ENCODE measurements at regions not wholly inside any gene's neighbourhood (a gene's known extent, or its start where the extent isn't known, plus 50 kb on each side); places are given as distances from the start of the nearest gene placed in this dataset.

DNA sequence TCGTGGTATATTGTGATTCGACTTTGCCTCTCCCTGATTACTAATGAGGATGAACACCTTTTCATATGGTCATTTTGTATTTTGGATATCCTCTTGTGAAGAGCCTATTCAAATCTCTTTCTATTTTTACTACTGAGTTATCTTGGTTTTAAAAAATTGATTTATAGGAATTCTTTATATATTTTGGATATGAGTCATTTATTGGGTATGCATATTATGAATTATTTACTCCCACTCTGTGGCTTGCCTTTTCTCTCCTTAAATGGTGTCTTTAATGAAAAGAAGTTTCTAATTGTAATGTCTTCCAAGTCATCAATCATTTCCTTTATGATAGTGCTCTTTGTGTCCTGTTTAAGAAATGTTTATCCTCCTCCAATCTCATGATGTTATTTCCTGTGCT, 191.5 kb upstream of the DPH6 start:
- Histone ChIP-seq H3K9me3 (no peaks in the 10 kb centered on the region), H3K27me3 (ENCODE audit: low read depth) (no peaks in the 10 kb centered on the region), H3K36me3 (replicated peaks) (no peaks in the 10 kb centered on the region), H3K4me3 (no peak overlapping the region), H3K4me1 (no peaks in the 10 kb centered on the region)
- in situ Hi-C loops (cut with MboI; ENCODE audit: low sequenced_read_pairs) = no loop called here
- DNase-seq (ENCODE audit: low spot score in 2 of 2) = no peak

DNA sequence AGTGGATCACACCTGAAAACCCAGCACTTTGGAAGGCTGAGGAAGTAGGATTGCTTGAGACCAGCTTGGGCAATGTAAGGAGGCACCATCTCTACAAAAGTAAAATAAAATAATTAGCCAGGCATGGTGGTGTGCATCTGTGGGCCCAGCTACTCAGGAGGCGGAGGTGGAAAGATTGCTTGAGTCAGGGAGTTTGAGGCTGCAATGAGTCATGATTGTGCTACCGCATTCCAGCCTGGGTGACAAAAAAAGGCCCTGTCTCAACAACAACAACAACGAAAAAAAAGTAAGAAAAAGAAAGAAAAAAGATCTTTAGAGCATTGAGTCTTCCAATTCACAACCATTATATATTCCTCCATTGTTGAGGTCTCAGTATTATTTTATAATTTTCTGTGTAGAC, 192.4 kb upstream of the DPH6 start:
- in situ Hi-C loops (cut with MboI; ENCODE audit: low sequenced_read_pairs) = no loop called here
- Histone ChIP-seq H3K36me3 (replicated peaks) (no peaks in the 10 kb centered on the region), H3K27me3 (ENCODE audit: low read depth) (no peaks in the 10 kb centered on the region), H3K9me3 (no peaks in the 10 kb centered on the region), H3K4me3 (no peak overlapping the region), H3K4me1 (no peaks in the 10 kb centered on the region)
- DNase-seq (ENCODE audit: low spot score in 2 of 2) = no peak

DNA sequence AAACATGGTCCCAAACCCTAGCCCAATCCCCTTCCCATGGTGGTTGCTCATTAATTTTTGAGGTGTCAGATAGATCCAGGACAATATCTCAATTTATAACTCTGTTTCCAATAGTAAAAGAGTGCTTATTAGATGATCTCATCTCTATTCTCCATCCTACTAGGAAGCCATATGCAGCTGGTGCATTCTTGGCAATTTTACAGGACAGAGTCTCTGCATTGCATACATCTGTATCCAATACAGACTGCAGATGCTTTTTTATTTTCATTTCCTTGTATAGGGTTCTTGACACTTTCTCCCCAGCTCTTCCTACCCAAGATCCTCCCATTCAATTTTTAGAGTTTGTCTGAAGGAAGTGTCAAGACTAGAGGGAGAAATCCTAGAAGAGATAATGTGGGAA, 194.8 kb upstream of the DPH6 start:
- Histone ChIP-seq H3K9me3 (no peaks in the 10 kb centered on the region), H3K4me3 (no peak overlapping the region), H3K4me1 (no peaks in the 10 kb centered on the region), H3K36me3 (replicated peaks) (no peaks in the 10 kb centered on the region), H3K27me3 (ENCODE audit: low read depth) (no peaks in the 10 kb centered on the region)
- DNase-seq (ENCODE audit: low spot score in 2 of 2) = no peak
- in situ Hi-C loops (cut with MboI; ENCODE audit: low sequenced_read_pairs) = no loop called here

DNA sequence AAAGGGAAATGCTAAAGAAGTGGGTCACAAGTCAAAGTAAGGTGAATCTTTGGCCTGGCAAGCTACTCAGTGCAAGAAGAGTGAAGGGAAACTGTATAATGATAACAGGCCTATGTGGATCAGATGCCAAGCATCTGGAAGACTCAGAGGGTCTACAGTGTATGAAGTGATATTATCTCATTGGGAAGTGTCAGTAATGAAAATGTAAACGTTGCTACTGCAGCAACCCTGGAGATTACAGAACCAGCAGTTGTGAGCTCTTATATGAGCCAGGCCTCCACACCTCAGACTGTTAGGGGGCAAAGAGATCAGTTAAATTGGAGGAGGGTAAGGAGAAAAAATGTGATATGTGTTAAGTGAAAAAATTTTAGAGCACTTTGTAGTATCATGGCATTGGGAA, 195.4 kb upstream of the DPH6 start:
- no peak for DNase-seq (ENCODE audit: low spot score in 2 of 2)
- H3K36me3 ChIP-seq (replicated peaks) = no peaks in the 10 kb centered on the region
- H3K9me3 ChIP-seq = no peaks in the 10 kb centered on the region
- H3K4me3 ChIP-seq = no peak overlapping the region
- in situ Hi-C loops (cut with MboI; ENCODE audit: low sequenced_read_pairs) = no loop called here
- H3K27me3 ChIP-seq (ENCODE audit: low read depth) = no peaks in the 10 kb centered on the region
- no peaks in the 10 kb centered on the region for H3K4me1 ChIP-seq

DNA sequence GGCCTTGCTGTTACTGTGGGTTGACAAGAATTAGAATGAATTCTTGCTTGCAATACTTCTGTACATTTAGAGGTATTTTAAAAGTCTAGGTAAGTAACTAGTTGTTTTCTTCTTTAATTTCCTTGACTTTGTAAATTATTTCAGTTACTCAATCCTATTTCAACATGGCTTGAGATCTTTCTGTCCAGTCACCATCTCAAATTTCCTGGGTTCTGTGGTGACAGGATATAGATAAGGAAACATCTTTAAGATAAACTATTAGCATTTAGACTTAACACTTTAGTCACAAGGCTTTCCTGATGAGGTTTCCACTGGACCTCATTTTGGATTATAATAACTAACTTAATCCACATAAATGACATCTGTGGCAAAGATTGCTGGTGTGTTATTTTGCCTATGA, 195.9 kb upstream of the DPH6 start:
- Histone ChIP-seq H3K4me3 (no peak overlapping the region), H3K9me3 (no peaks in the 10 kb centered on the region), H3K27me3 (ENCODE audit: low read depth) (no peaks in the 10 kb centered on the region), H3K36me3 (replicated peaks) (no peaks in the 10 kb centered on the region), H3K4me1 (no peaks in the 10 kb centered on the region)
- no peak for DNase-seq (ENCODE audit: low spot score in 2 of 2)
- in situ Hi-C loops (cut with MboI; ENCODE audit: low sequenced_read_pairs) = no loop called here

DNA sequence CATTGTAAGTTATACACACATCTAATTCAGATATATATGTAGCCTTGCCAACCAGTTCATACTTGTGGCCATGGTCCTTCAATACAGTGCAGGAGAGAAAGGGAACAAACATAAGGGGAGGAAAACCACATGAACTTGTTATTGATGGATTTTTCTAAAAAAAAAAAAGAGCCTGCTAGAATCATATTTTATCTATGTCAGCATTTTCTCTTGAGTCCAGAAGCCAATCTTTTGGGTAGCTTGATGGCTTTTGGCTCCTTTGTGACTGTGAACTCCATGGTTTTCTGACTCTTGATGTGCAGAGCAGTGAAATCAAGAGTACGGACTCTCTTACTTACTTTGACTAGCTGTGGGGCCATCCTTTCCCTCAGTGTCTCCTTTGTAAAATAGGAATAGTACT, 197.4 kb upstream of the DPH6 start:
- Histone ChIP-seq H3K36me3 (replicated peaks) (no peaks in the 10 kb centered on the region), H3K4me1 (no peaks in the 10 kb centered on the region), H3K27me3 (ENCODE audit: low read depth) (no peaks in the 10 kb centered on the region), H3K9me3 (no peaks in the 10 kb centered on the region), H3K4me3 (no peak overlapping the region)
- in situ Hi-C loops (cut with MboI; ENCODE audit: low sequenced_read_pairs) = no loop called here
- no peak for DNase-seq (ENCODE audit: low spot score in 2 of 2)

DNA sequence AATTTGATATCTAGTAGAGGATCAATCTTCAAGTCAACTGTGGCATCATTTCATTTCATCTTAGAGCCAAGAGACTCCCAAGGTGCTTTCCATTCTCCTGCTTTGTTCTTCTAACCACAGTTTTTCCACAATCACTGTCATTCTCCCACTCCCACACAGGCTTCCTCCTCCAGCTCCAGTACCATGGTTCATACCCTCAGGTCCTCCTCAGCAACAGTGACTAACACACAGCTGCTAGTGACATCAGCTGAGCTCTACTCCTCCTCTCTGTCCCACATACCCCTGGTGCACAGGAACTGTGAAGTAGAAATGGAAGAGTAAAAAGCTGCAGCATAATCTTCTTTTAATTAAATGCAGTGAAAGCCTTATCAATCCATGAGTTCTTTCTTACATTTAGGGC, 200.2 kb upstream of the DPH6 start:
- no peaks in the 10 kb centered on the region for H3K36me3 ChIP-seq (replicated peaks)
- DNase-seq (ENCODE audit: low spot score in 2 of 2) = no peak

DNA sequence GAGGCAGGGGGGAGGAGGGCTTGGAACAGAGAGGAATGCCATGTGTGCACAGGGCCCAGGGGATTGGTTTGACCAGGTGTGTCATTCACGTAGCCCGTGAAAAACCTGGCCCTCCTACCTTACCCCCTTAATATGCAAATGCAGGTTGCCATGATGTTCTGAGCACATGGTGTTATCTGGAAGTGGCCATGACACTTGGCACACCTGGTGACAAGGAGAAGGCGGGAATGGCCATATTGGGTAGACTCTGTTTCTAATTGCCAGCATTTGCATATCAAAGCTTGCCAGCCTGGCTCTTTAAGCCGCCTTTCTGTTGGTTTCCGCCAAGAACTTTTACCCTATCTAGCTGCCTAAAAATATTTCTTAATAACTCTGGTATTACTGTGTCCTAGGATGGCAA, 202.1 kb upstream of the DPH6 start:
- DNase-seq (ENCODE audit: low spot score in 2 of 2) = no peak
- no peaks in the 10 kb centered on the region for H3K36me3 ChIP-seq (replicated peaks)
- no peaks in the 10 kb centered on the region for H3K27me3 ChIP-seq (ENCODE audit: low read depth)
- H3K4me1 ChIP-seq = peaks cover 13% of the 10 kb centered on the region
- in situ Hi-C loops (cut with MboI; ENCODE audit: low sequenced_read_pairs) = no loop called here
- no peak overlapping the region for H3K4me3 ChIP-seq
- no peaks in the 10 kb centered on the region for H3K9me3 ChIP-seq

More for the DNA sequence above, 200.2 kb upstream of the DPH6 start:
- H3K9me3 ChIP-seq = no peaks in the 10 kb centered on the region
- in situ Hi-C loops (cut with MboI; ENCODE audit: low sequenced_read_pairs) = no loop called here
- H3K4me3 ChIP-seq = no peak overlapping the region
- H3K4me1 ChIP-seq = peaks cover 10% of the 10 kb centered on the region
- no peaks in the 10 kb centered on the region for H3K27me3 ChIP-seq (ENCODE audit: low read depth)

DNA sequence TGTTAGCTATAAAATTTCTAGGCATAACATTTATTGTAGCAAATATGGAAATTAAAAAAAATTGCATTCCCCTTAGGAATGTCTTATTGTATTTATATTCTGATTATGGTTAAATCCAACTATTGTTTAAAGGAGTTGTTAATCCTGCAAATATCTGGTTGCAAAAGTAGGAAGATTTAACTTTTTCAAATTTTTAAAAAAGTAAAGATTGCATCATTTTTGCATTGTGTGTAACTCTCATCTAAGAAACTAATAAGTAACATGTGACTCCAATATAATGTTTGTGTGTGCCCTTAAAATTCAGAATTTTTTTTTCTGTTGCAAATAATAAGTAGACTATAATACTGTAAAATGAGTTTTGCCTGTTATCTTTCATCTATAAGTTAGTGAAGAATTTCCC, 204.1 kb upstream of the DPH6 start:
- in situ Hi-C loops (cut with MboI; ENCODE audit: low sequenced_read_pairs) = loop anchor here (25.0 kb wide), 2 partner anchors 112 to 1362 kb away; partner anchors contain the start of gene MEIS2
- Histone ChIP-seq H3K36me3 (replicated peaks) (no peaks in the 10 kb centered on the region), H3K27me3 (ENCODE audit: low read depth) (no peaks in the 10 kb centered on the region), H3K4me1 (peaks cover 13% of the 10 kb centered on the region), H3K4me3 (no peak overlapping the region), H3K9me3 (no peaks in the 10 kb centered on the region)
- no peak for DNase-seq (ENCODE audit: low spot score in 2 of 2)

DNA sequence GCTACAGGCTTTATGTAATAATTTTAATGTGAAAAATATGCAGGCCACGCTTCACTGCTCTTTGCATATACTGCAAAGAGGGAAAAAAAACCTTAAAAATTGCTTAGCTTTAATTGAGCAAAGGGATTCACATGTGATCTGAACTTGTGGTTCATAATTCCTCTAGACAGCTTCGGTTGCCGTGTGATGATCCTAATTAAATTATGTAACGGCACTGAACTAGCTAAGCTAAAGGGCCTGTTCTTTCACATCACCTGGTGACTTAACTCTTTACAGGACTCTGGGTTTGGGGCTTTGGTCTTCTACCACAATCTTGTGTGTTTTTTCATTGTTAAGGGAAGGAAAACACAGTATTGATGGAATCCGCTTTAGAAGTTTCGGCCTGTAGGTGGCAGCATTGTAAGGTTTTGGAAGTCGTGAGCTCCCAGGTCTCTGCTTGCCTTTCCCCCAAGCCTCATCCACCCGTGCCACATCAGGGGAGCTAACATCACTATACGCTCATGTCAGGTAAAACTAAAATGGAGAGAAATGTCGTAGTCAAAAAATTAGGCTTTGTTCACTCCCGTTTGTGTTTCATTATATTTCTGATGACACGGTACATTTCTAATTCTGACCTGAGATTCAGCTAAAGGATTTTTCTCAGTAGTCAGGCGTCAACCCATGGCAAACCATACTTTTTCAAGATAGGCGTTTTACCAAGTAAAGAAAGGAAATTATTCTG, 205.6 kb upstream of the DPH6 start:
- in situ Hi-C loops (cut with MboI; ENCODE audit: low sequenced_read_pairs) = loop anchor here (25.0 kb wide), 2 partner anchors 111 to 1361 kb away; partner anchors contain the start of gene MEIS2
- H3K4me1 ChIP-seq = peaks cover 16% of the 10 kb centered on the region
- H3K36me3 ChIP-seq (replicated peaks) = no peaks in the 10 kb centered on the region
- H3K9me3 ChIP-seq = no peaks in the 10 kb centered on the region
- no peaks in the 10 kb centered on the region for H3K27me3 ChIP-seq (ENCODE audit: low read depth)
- H3K4me3 ChIP-seq = no peak overlapping the region
- peak; percentile 87 to 90 for DNase-seq (ENCODE audit: low spot score in 2 of 2)

DNA sequence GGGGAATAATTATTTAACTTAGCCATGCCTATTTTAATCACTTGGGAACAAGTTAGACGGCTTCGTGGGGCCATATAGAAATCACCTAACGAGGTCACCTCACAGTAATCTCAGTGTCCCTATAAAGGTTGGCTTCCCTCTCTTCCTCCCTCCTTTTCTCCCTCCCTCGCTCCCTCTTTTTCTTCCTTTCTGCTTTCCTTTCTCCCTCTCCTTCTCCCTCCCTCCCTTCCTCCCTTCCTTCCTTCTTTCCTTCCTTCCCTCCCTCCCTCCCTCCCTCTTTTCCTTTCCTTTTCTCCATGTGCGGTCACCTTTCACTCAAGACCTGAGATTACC, 206.1 kb upstream of the DPH6 start:
- in situ Hi-C loops (cut with MboI; ENCODE audit: low sequenced_read_pairs) = loop anchor here (25.0 kb wide), 2 partner anchors 110 to 1360 kb away; partner anchors contain the start of gene MEIS2
- DNase-seq (ENCODE audit: low spot score in 2 of 2) = no peak
- no peak overlapping the region for H3K4me3 ChIP-seq
- H3K36me3 ChIP-seq (replicated peaks) = no peaks in the 10 kb centered on the region
- H3K27me3 ChIP-seq (ENCODE audit: low read depth) = no peaks in the 10 kb centered on the region
- peaks cover 21% of the 10 kb centered on the region for H3K4me1 ChIP-seq
- H3K9me3 ChIP-seq = no peaks in the 10 kb centered on the region

DNA sequence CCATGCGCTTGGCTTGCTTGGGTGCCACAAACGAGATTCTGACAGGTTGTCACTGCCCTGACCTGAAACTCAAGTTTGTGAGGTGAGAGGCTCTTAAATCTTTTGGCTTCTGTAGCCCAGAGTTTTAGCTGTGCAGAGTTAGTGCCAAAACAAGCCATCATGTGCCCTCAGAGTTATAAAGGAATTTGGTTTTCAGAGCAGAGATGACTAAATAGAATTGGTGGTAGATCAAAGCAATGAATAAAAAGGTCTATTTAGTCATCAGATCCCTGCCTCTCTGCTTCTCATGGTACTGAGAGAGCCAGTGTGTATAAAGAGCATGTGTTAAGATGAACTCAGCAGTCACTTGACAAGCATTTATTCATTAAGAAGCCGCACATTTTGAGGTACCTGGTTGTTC, 207.5 kb upstream of the DPH6 start:
- in situ Hi-C loops (cut with MboI; ENCODE audit: low sequenced_read_pairs) = loop anchor here (25.0 kb wide), 2 partner anchors 109 to 1359 kb away; partner anchors contain the start of gene MEIS2
- H3K27me3 ChIP-seq (ENCODE audit: low read depth) = no peaks in the 10 kb centered on the region
- no peaks in the 10 kb centered on the region for H3K9me3 ChIP-seq
- no peak for DNase-seq (ENCODE audit: low spot score in 2 of 2)
- no peak overlapping the region for H3K4me3 ChIP-seq
- peaks cover 30% of the 10 kb centered on the region for H3K4me1 ChIP-seq
- H3K36me3 ChIP-seq (replicated peaks) = no peaks in the 10 kb centered on the region

DNA sequence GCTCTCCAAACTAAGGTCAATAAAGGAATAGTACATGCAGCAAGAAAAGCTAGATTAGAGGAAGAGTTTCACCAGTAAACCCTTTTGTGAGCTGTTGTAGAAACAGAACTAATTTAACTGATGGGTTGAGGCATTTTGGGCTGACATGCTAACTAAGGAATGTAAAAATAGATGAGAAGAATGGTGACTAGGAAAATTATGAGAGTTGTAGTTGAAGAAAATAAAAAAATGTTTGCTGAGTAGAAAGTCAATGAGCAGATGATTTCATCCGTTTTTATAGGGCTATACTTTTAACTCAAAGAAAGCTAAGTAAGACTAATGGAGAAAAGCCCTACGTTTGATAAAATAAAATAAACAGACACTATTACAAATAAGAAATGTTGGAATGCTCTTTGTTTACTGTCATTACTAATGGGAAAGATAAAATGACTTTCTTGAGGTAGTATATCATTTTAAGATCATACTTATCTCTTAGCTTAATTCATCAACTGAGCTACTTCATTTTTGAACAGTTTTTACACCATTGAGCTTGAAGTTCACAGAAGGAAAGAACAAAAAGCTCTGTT, 209.4 kb upstream of the DPH6 start:
- Histone ChIP-seq H3K4me3 (no peak overlapping the region), H3K27me3 (ENCODE audit: low read depth) (no peaks in the 10 kb centered on the region), H3K36me3 (replicated peaks) (no peaks in the 10 kb centered on the region), H3K4me1 (peaks cover 26% of the 10 kb centered on the region), H3K9me3 (no peaks in the 10 kb centered on the region)
- DNase-seq (ENCODE audit: low spot score in 2 of 2) = no peak
- in situ Hi-C loops (cut with MboI; ENCODE audit: low sequenced_read_pairs) = loop anchor here (25.0 kb wide), 2 partner anchors 107 to 1357 kb away; partner anchors contain the start of gene MEIS2

DNA sequence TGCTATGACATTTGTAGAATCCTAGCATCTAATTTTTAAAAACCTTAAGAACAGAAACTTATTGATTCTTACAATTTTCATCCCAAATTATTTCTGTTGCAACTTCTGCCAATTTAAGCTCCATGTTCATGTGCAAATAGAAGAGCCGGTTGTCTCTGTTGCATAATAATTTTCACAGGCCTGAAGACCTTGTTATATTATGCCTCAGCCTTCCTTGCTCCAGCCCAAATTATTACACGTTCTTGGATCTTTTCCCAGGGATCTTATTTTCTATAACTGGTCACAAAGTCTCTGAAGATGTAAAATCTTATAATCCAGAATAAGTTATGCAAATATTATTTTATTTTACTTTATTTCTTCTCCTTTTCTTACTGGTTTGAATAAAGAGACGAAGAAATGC, 210.7 kb upstream of the DPH6 start:
- in situ Hi-C loops (cut with MboI; ENCODE audit: low sequenced_read_pairs) = loop anchor here (25.0 kb wide), 2 partner anchors 106 to 1356 kb away; partner anchors contain the start of gene MEIS2
- no peak overlapping the region for H3K4me3 ChIP-seq

More for the DNA sequence above, 210.7 kb upstream of the DPH6 start:
- Histone ChIP-seq H3K9me3 (no peaks in the 10 kb centered on the region), H3K27me3 (ENCODE audit: low read depth) (no peaks in the 10 kb centered on the region), H3K36me3 (replicated peaks) (no peaks in the 10 kb centered on the region), H3K4me1 (peaks cover 17% of the 10 kb centered on the region)
- no peak for DNase-seq (ENCODE audit: low spot score in 2 of 2)

Measured in HAP-1 (cell line).